HEK293T (cell line): ENCODE measurements at regions not wholly inside any gene's neighbourhood (a gene's known extent, or its start where the extent isn't known, plus 50 kb on each side); places are given as distances from the start of the nearest gene placed in this dataset.

Experiments
- ARNT ChIP-seq: fragments of 450-650 bp; IDR thresholded peaks from 2 replicates; pipeline ENCODE4 v1.6.1; 2017; ENCODE audit warnings: mild to moderate bottlenecking
- FOXA1 ChIP-seq: fragments of 450-650 bp; IDR thresholded peaks from 2 replicates; pipeline ENCODE4 v1.6.1; 2016; ENCODE audit warnings: mild to moderate bottlenecking
- L3MBTL2 ChIP-seq: fragments of 450-650 bp; conservative IDR thresholded peaks from 2 replicates; pipeline ENCODE4 v1.6.1; 2016; ENCODE audit warnings: mild to moderate bottlenecking
- PKNOX1 ChIP-seq: fragments of 450-650 bp; IDR thresholded peaks from 2 replicates; pipeline ENCODE4 v1.6.1; 2016
- SP1 ChIP-seq: fragments of 450-650 bp; IDR thresholded peaks from 2 replicates; pipeline ENCODE4 v1.6.1; 2017
- SUZ12 ChIP-seq: fragments of 450-650 bp; IDR thresholded peaks from 2 replicates; pipeline ENCODE4 v1.6.1; 2016; ENCODE audit warnings: mild to moderate bottlenecking

- no peak for TF ChIP-seq FOXA1
- TF ChIP-seq ARNT, result no peak
- TF ChIP-seq SUZ12, result no peak
- no peak for TF ChIP-seq SP1
- TF ChIP-seq PKNOX1, result no peak
- no peak for TF ChIP-seq L3MBTL2
These were observed 116.4 kb downstream of the TBX19 start for GRCh38 chr1:168396940-168397684.
